GM18861 (cell line): ENCODE measurements at regions not wholly inside any gene's neighbourhood (a gene's known extent, or its start where the extent isn't known, plus 50 kb on each side); places are given as distances from the start of the nearest gene placed in this dataset.

Experiments
- ATAC-seq: cut with Tn5 transposase; IDR thresholded peaks from one replicate; pipeline ENCODE4 v1.9.1; 2021; ENCODE audit not compliant: unreplicated experiment

DNA sequence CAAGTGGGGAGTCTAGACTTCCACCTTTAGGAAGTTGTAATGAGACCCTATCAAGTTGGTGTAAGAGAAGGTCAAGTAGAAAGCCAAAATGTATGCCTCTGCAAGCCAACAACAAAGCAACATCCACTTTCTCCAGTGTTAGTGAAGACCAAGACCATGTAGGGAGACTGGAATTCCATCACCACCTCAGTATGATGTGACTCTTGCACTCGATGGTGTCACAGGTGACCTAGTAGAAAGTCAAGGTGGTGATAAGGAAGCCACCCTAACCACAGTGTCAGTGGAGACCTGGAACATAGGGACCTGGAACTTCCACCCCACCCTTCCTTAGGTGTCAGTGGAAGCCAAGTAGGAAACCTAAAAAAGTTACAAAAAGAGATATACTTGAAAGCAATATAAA lies 278.1 kb upstream of the KCNMB2 start:
- no peak for ATAC-seq

DNA sequence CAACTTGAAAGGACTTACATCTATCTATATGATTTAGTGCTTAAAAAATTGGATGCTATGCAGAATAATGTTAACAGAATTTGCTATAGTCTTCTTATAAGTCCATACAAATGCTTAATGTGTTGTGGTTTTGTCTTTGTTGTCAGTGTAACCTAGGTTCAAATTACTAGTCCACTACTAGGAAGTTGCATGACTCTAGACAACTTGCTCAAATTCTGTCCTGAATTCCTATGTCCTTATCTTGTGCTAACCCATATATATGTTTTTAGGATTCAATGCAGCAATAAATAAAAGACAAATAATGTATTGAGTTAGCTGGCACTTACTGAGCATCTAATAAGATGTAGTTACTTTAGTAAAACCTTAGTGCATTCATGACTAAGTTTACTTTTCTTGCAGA lies 276.5 kb upstream of the KCNMB2 start:
- no peak for ATAC-seq

DNA sequence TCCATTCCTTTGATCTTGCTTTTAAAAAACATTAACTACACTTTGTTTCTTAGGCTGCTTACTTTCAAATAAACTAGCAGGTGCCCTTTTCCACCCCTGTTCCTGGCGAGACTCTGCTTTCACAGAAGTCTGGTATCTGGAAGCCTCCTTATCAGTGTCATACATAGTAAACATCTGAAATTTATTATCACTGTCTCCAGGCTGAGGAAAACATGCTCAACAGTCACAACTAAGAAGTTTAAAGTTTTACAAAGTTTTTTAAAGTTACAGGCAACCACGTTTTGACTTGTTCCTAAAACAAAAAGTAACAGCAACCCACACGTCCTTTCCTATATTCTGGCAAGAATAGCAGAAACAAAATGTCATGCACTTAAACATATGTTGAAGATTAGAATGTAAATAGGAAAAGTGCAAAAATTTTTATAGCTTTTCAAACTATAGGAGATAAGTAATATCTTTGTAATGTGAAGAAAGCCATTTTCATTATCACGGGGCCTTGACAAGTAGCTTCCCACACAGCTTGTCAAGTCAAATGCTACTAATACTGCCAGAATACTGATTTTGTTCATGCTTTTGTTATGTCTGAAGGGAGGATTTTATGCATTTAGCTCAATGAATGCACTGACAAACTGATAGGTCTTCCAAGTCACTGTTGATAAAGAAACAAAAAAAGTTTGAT lies 275.2 kb upstream of the KCNMB2 start:
- no peak for ATAC-seq

DNA sequence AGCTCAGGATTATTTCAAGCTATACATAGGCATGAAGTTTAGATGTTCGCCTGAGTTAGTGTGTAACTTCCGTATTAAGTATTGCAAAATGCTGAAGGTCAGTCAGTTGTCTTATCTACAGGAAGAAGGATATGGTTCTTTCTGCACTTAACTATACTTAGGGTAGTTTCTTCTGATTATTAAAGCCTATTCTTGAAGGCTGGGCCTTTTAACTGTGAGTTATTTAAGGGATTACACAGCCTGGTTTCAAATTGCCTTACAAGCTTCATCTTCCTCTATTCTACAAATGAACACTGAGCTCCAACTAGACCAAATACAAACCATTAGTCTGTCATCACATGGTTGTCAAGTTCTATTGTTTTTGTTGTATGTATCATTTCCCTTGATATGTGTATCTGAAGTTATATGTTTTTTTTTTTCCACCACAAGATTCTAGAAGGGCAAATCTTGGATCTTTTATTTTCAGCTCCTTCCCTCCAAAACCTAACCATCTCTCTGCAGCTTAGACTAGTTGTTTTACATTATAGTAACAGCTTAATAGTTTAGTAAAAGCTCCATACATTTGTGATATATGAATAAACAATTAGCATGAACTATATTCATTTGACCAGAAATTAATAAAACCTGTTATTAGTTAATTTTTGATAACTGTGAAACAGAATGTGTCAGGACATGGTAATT lies 272.9 kb upstream of the KCNMB2 start:
- no peak for ATAC-seq

DNA sequence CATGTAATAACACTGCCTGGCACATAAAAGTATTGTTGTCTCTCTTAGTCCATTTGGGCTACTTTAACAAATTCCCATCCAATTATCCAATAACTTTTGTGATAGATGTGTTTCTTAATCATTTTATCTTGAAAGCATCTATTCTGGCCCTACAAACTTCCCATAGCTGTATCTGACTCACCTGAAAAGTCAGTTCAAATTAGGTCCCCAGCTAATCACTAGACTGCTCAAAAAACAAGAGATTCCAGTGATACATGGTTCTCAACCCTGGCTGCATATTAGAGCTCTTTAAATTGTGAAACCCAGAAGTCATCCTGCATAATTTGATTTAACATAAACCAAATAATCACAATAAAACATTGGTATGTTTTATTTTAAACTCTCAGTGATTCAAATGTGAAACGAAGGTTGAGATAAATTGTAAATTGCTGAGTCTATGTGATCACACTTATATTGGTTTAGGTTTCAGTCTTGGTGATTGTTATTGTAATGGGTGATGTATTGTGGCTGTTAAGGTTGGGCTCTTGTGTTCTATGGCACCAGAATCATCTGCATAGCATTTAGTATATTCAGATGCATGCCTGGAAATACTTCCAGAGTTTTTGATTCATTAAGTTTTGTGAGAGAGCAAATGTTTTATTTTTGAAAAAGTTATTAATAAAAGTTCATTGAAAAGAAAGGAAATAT lies 268.9 kb upstream of the KCNMB2 start:
- ATAC-seq = no peak

DNA sequence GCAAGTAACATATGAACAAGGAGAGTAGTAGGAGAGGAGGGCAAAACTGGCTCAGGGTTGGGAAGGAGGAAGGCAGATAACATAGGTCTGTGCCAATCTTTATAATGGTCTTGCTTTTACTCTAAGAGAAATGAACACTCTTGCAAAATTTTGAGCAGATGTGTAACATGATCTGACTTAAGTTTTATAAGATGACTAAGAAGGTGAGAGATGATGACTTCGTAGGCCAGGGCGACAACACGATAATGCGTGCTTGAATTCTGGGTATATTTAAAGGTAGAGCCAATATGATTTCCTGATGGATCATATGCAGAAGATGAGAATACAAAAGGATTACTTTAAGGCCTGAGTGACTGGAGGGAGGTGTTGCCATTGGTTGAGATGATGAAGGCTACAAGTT lies 265.4 kb upstream of the KCNMB2 start:
- no peak for ATAC-seq

DNA sequence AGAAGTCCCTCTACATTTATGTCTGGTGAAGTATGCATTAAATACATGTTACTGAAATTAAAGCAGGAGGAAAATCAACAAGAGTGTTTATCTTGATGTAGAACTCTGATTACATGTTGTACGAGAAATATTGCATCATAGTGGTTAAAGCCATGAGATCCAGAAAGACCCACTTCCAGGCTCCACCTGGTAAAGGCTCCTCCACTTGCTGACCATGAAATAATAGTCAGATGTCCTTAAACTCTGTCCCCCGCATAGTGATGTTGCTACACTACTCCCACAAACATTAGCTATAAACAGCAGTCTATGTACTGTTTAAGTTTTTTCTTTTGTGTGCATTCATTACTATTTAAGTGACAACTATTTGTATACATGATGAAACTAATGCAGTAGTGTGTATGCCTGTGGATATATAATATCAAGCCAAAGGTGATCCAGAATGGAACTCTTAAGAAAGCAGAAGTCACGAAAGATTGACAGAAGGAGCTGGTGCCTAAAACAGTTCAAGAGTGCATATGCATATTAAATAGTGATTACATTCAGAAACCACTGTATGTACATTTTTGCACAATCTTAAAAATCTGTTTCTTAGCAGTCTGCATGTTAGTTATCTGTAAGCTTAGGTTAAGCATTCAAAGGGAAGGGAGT lies 264.4 kb upstream of the KCNMB2 start:
- no peak for ATAC-seq

DNA sequence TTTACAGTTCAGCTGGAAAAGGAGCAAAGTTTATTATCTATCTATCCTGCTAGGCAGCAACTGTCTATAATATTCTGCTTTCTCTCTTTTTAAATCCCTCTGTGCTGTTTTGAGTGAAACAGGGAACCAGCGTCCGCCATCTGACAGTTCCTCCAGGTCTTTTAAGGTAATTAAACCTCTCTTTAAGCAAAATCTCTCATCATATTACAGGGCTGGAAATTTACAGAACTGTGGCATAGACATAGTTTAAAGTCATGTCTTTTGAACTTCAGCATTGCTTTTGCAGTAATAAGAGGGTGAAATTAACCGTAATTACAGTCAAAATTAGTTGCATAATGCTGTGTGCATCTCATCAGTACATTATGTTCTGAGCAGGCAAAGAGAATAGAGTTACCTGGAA lies 263.4 kb upstream of the KCNMB2 start:
- ATAC-seq = no peak

DNA sequence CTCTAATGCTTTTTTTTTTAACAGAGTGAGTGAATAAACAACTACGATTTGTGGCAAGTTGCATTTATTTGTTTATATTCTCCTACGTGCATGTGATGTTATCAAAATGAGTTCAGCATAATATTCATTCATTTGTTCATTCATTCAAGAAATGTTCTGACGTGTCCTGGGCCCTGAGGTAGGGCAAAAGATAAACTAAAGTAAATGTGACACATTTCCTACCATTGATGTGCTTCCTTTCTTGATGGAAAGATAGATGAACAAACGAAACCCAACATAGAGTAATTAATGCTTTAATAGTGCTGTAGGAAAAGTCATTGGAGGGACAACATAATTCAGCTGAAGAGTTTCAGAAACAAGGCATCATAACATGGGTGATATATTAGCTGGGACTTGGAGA lies 261.5 kb upstream of the KCNMB2 start:
- no peak for ATAC-seq

DNA sequence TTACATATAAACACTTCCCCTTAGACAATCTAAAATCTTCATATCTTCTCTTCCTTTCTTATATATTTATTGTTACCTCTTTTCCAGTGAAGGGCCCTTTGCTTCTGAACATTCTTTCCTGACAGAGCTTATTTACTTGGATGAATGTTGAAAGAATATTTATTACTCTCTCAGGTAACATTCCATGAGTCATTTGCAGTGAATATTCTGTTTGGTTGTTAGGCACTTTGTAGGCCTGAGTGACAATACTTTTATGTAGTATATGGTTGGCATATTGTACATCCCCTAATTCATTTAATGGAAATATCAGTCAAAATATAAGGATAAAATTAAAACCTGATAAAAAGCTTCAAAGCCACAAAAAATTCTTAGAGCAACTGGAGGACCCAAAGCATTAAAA lies 260.9 kb upstream of the KCNMB2 start:
- ATAC-seq = no peak

DNA sequence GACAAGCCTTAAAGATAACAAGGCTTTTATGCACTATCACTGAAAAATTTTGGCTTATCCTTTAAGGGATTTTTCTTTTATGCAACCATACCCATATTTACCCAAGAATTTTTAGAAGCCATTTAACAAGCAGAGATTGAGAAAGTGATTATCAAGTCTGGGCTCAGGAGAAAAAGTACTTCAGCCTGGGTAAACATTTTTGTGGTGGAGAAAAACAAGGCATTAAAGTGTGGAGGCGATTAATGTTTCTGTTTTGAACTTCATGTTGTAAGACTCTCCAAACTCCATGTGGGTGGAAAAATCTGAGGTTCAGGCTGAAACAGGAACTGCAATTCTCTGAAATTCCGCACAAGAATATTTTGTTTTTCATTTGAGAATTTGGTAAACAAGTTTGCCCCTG lies 260.4 kb upstream of the KCNMB2 start:
- ATAC-seq = no peak

DNA sequence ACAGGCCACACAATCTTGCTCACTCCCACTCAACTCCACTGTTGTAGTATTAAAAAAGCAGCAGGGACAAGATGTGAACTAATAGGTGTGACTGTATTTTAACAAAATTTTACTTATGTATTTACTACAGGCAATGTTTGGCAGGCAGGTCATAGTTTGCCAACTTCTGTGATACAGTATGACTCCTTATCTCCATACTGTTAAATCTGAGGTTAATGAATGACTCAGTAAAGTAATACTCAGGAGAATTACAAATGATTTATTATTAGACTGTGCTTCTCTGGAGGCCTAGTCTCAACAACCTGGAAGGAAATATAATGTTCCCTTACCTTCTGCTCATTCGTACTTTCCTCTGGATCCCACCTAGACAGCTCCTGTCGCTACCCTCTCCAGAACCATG lies 258.6 kb upstream of the KCNMB2 start:
- no peak for ATAC-seq

DNA sequence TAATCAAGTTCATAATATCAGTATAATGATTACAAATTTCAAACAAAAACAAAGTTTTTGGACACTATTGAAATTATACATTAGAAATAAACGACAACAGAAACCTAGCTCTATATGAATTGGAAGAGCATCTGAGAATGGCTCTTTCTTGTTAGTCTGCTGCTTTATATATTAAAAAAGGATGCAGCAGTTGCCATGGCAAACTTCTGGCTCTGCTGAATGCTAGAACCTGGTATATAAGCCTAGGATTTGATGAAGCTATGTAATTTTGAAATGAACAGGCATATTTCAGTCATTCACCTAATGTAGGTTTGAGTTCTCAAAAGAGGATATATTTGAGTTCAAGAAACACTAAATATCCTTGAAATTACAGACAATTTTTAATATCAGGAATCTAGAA lies 252.7 kb upstream of the KCNMB2 start:
- no peak for ATAC-seq

DNA sequence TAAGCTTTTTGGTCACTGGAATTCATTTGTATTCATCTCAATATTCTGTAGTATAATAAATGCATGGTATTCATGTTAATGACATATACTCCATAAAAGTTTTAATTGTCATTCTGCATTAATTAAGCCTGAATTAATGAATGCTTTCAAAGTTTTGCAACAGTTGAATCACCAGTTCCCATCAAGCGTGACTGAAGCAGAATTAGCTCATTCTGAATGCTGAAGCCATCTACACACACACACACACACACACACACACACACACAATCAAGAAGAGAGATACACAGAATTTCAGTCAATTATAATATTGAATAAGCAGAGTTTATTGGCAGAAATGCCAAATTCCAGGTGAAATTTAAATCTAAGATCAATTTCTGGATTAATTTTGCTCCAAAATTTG lies 252.1 kb upstream of the KCNMB2 start:
- ATAC-seq = no peak

DNA sequence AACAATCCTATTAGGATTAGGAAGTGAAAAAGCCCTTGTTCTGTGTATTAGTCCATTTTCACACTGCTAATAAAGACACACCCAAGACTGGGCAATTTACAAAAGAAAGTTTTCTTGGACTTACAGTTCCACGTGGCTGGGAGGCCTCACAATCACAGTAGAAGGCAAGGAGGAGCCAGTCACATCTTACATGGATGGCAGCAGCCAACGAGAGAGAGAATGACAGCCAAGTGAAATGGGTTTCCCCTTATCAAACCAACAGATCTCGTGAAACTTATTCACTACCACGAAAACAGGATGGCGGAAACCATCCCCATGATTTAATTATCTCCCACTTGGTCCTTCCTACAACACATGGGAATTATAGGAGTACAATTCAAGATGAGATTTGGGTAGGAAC lies 248.2 kb upstream of the KCNMB2 start:
- ATAC-seq = no peak

DNA sequence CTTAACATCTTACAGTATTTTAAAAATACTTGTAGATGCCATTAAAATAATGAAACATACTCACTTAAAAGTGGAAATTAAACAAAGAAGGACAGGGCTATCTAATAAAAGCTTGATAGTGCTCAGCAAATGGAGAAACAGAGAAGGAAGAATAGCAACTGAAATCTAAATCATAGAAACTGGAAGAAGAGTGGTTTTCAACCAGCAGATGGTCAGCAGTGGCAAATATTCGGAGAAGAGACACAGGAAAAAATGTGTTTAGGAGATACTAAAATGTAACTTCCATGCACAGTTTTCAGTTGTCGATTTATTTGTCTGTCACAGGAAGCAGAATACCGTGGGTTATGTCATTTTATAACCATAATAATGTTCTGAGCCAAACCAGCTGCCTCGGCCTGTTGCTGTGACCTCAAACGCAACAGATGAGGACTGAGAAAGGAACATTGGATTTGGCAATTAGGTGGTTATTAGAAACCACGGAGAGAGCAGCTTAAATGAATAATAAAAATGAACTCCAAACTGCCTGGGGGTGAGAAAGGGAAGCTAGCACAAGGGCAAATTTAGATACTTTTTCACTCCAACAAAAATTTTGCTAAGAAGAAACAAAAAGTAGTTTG lies 246.6 kb upstream of the KCNMB2 start:
- ATAC-seq = no peak

DNA sequence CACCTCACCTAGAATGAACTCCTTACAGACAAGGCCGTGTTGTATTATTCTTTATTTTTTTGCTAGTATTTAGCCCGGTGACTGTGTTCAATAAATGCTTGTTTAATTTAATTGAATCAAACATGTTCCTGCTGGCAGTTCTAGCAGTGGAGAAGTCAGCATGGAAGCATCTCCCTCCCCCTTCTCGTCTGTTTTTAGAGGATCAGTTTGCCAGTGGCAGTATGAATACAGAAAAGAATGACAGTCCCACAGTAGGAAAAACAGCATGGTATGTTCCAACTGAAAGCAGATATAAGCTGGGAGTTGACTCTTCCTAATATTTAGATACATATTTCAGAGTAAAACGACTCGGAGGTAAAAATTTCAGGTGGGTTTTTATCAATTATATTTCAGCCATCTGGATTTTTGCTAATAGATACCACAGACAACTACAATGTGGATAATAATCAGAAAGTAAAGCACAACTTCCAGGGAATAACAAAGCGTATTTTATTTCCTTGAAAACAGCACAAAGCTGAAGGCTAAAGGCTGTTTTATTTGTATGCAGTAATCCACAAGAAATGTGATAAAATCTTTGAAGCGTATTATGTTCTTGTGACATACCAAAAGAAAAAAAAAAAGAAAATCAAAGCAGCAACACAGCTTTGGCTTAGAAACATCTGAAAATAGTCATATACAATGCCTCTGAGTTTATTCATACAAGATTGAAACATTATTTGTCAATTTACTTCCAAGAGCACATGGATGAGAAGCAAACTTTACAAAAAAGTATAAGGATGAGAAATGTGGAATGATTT lies 244.5 kb upstream of the KCNMB2 start:
- ATAC-seq = no peak

DNA sequence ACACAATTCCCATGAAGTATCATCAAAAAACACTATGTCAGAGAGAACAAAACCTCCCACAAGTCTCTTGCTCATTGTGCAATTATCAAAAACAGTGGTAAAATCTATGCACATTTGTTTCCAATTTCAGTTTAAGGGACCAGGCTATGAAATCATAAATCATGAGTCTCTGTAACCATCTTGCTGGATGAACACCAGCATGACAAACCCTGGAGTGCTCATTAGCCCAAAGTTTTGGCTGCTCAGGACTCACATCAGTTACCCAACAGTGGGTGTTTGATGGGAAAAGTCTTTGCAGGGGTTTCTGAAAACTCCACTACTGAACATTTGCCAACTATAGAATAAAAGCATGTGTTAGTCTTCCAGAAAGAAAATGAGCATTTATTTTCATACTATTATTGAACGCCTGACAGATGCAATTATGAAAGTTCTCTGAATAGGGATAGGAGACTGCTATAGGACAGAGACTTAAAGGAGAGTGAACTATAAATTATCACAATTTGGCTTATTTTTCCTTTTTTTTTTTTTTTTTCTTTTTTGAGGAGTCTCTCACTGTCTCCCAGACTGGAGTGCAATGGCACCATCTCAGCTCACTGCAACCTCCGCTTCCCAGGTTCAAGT lies 240.8 kb upstream of the KCNMB2 start:
- ATAC-seq = no peak

DNA sequence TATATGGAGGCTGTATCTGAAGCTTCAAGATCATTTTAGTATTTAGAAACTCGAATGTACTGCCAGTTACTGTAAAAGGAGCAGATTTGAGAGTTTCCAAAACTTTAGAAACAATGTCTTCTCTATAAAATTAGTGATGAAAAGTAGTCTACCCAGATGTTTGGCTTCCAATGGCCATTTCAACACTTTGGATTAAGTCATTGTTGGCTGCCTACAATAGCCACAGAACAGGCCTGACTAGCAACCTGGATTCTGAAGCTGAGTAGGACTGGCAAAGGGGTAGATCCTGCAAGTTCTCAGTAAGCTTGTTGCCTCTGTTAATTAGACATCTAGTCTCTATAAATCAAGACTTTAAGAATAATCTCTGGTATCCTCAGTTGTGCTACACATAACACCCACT lies 239.0 kb upstream of the KCNMB2 start:
- no peak for ATAC-seq

DNA sequence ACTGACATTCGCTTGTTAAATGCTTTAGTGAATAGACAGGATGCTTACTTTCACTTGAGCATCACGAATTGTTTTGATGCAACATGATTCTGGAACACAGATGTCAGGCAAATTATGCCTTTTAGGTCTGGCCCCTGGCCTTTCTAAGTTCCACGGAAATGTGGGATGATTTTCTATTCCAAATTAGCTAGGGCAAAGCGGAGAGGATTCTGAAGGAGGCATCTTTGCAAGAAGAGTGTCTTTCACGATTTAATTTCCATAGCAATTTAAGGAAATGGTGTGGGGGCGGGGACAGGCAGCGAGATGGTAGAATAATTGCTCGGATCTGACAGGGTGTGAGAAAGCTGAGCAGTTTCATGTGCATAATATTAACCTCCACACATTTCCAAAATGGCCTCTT lies 238.5 kb upstream of the KCNMB2 start:
- ATAC-seq = no peak
